ENCODE measurements at regions not wholly inside any gene's neighbourhood (a gene's known extent, or its start where the extent isn't known, plus 50 kb on each side); places are given as distances from the start of the nearest gene placed in this dataset.
"Not testable (repeated sequence)": the region's sequence is repeated elsewhere in the genome, so short reads cannot be mapped to it uniquely, and the experiment has no call there.

GRCh38 chr5:136740228-136740627 lies 374.9 kb upstream of the TRPC7 start:
- no peak for DNase-seq (ENCODE audit: low spot score)

GRCh38 chr5:136739271-136739670 lies 373.9 kb upstream of the TRPC7 start:
- not testable (repeated sequence) for DNase-seq (ENCODE audit: low spot score)

GRCh38 chr5:136738829-136739228 lies 373.5 kb upstream of the TRPC7 start:
- no peak for DNase-seq (ENCODE audit: low spot score)

- no peak for DNase-seq (ENCODE audit: low spot score)
These were observed 370.7 kb upstream of the TRPC7 start for GRCh38 chr5:136736021-136736420.

GRCh38 chr5:136735611-136736010 lies 370.3 kb upstream of the TRPC7 start:
- not testable (repeated sequence) for DNase-seq (ENCODE audit: low spot score)

GRCh38 chr5:136734628-136735027 lies 369.3 kb upstream of the TRPC7 start:
- DNase-seq (ENCODE audit: low spot score) = no peak

- DNase-seq (ENCODE audit: low spot score) = no peak
These were observed 367.4 kb upstream of the TRPC7 start for GRCh38 chr5:136732751-136733150.

- DNase-seq (ENCODE audit: low spot score) = no peak
These were observed 366.0 kb upstream of the TRPC7 start for GRCh38 chr5:136731241-136731900.

GRCh38 chr5:136730426-136730825 lies 365.1 kb upstream of the TRPC7 start:
- no peak for DNase-seq (ENCODE audit: low spot score)

GRCh38 chr5:136729901-136730355 lies 364.6 kb upstream of the TRPC7 start:
- DNase-seq (ENCODE audit: low spot score) = no peak

- DNase-seq (ENCODE audit: low spot score) = no peak
These were observed 361.2 kb upstream of the TRPC7 start for GRCh38 chr5:136726506-136726905.

GRCh38 chr5:136724161-136724560 lies 358.8 kb upstream of the TRPC7 start:
- DNase-seq (ENCODE audit: low spot score) = no peak

GRCh38 chr5:136722581-136722980 lies 357.2 kb upstream of the TRPC7 start:
- no peak for DNase-seq (ENCODE audit: low spot score)

GRCh38 chr5:136722086-136722485 lies 356.7 kb upstream of the TRPC7 start:
- no peak for DNase-seq (ENCODE audit: low spot score)

GRCh38 chr5:136720674-136721073 lies 355.3 kb upstream of the TRPC7 start:
- no peak for DNase-seq (ENCODE audit: low spot score)

- DNase-seq (ENCODE audit: low spot score) = no peak
These were observed 352.6 kb upstream of the TRPC7 start for GRCh38 chr5:136717917-136718316.

GRCh38 chr5:136714286-136714685 lies 348.9 kb upstream of the TRPC7 start:
- no peak for DNase-seq (ENCODE audit: low spot score)

- DNase-seq (ENCODE audit: low spot score) = no peak
These were observed 347.3 kb upstream of the TRPC7 start for GRCh38 chr5:136712628-136713027.

GRCh38 chr5:136710834-136711233 lies 345.5 kb upstream of the TRPC7 start:
- no peak for DNase-seq (ENCODE audit: low spot score)

- DNase-seq (ENCODE audit: low spot score) = no peak
These were observed 338.4 kb upstream of the TRPC7 start for GRCh38 chr5:136703706-136704105.

- no peak for DNase-seq (ENCODE audit: low spot score)
These were observed 337.7 kb upstream of the TRPC7 start for GRCh38 chr5:136703036-136703435.

- DNase-seq (ENCODE audit: low spot score) = no peak
These were observed 335.8 kb upstream of the TRPC7 start for GRCh38 chr5:136701191-136701590.

- DNase-seq (ENCODE audit: low spot score) = no peak
These were observed 334.3 kb upstream of the TRPC7 start for GRCh38 chr5:136699651-136700050.

- DNase-seq (ENCODE audit: low spot score) = no peak
These were observed 333.6 kb upstream of the TRPC7 start for GRCh38 chr5:136698970-136699369.

Data from germinal center (tissue), 1 donor.